IPS-18a (cell line): ENCODE measurements at regions not wholly inside any gene's neighbourhood (a gene's known extent, or its start where the extent isn't known, plus 50 kb on each side); places are given as distances from the start of the nearest gene placed in this dataset.
"Not testable (repeated sequence)": the region's sequence is repeated elsewhere in the genome, so short reads cannot be mapped to it uniquely, and the experiment has no call there.

Experiments
- H3K27ac ChIP-seq: one replicate; pipeline ENCODE4 v1.5.1; 2013; ENCODE audit warnings: low read length
- H3K27me3 ChIP-seq: one replicate; pipeline ENCODE4 v1.6.1; 2013; ENCODE audit warnings: mild to moderate bottlenecking, low read length; ENCODE audit not compliant: control insufficient read depth, insufficient read depth
- H3K36me3 ChIP-seq: one replicate; pipeline ENCODE4 v1.6.1; 2013; ENCODE audit warnings: low read depth, low read length; ENCODE audit not compliant: control insufficient read depth
- H3K4me1 ChIP-seq: one replicate; pipeline ENCODE4 v1.6.1; 2013; ENCODE audit warnings: low read depth, low read length; ENCODE audit not compliant: control insufficient read depth
- H3K4me3 ChIP-seq: one replicate; pipeline ENCODE4 v1.5.1; 2013; ENCODE audit warnings: low read length
- H3K9ac ChIP-seq: one replicate; pipeline ENCODE4 v1.6.1; 2013; ENCODE audit warnings: mild to moderate bottlenecking, low read length, moderate library complexity
- H3K9me3 ChIP-seq: one replicate; pipeline ENCODE4 v1.6.1; 2013; ENCODE audit warnings: low read depth, low read length; ENCODE audit not compliant: control insufficient read depth

DNA sequence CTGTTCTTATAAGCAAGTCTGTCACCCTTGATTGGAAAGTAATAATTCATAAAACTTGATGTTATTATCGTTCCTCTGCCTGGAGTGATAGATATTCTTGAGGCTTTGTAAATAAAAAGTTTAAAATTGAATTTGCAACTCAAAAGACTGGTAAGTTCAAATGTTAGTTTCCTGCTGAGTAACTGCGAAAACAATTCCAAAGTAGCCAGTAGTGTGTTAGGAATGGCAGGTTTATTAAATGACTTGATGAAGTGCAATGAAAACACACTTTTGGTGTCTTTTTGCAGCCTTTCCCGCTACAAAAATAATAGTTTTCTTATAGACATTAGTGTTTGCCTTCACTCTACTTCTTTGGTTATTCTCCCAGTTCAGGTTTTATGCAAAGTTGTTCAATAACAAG, 299.3 kb downstream of the DLEU7 start:
- Histone ChIP-seq H3K27me3 (no peaks in the 10 kb centered on the region), H3K36me3 (no peaks in the 10 kb centered on the region), H3K9ac (no peak overlapping the region), H3K4me1 (peaks cover 23% of the 10 kb centered on the region), H3K9me3 (no peaks in the 10 kb centered on the region), H3K27ac (no peak overlapping the region), H3K4me3 (no peak overlapping the region)

- H3K9ac ChIP-seq, H3K27ac ChIP-seq, H3K9me3 ChIP-seq, H3K36me3 ChIP-seq, H3K4me3 ChIP-seq, H3K27me3 ChIP-seq: not testable (repeated sequence)
- peaks cover 23% of the 10 kb centered on the region for H3K4me1 ChIP-seq
These were observed 296.3 kb downstream of the DLEU7 start for GRCh38 chr13:50547175-50547574.

- Histone ChIP-seq H3K4me3 (no peak overlapping the region), H3K27ac (no peak overlapping the region), H3K9ac (no peak overlapping the region), H3K4me1 (peaks cover 12% of the 10 kb centered on the region), H3K9me3 (no peaks in the 10 kb centered on the region), H3K36me3 (no peaks in the 10 kb centered on the region), H3K27me3 (no peaks in the 10 kb centered on the region)
These were observed 294.9 kb downstream of the DLEU7 start for GRCh38 chr13:50548586-50548985.

GRCh38 chr13:50549221-50549942, 294.1 kb downstream of the DLEU7 start:
- Histone ChIP-seq H3K27ac (no peak overlapping the region), H3K27me3 (no peaks in the 10 kb centered on the region), H3K9ac (no peak overlapping the region), H3K4me3 (no peak overlapping the region), H3K4me1 (peaks cover 5% of the 10 kb centered on the region), H3K9me3 (no peaks in the 10 kb centered on the region), H3K36me3 (no peaks in the 10 kb centered on the region)

DNA sequence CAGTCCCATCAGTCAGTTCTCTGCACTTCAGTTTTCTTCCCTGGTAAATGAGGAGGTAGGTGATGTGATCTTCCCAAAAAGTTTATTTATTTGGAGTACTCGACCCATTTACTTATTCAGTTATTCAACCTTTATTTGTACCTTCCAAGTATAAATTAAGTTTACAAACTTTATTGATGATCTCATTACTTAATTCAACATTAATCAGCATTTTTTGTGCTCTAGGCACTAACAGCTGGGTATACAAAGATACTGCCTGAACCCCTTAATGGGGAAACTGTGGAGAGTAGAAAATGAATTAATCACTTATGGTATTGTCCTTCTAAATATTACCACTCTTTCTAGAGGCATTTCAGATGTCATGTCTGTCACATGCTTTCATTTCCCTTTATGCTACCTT, 293.3 kb downstream of the DLEU7 start:
- no peak overlapping the region for H3K27ac ChIP-seq
- no peak overlapping the region for H3K9ac ChIP-seq
- no peaks in the 10 kb centered on the region for H3K27me3 ChIP-seq
- no peak overlapping the region for H3K4me3 ChIP-seq
- no peaks in the 10 kb centered on the region for H3K36me3 ChIP-seq
- no peaks in the 10 kb centered on the region for H3K4me1 ChIP-seq
- no peaks in the 10 kb centered on the region for H3K9me3 ChIP-seq

GRCh38 chr13:50552424-50552966, 291.0 kb downstream of the DLEU7 start:
- no peaks in the 10 kb centered on the region for H3K4me1 ChIP-seq

GRCh38 chr13:50561739-50562138, 281.8 kb downstream of the DLEU7 start:
- H3K27ac ChIP-seq = no peak overlapping the region
- no peaks in the 10 kb centered on the region for H3K4me1 ChIP-seq
- no peaks in the 10 kb centered on the region for H3K36me3 ChIP-seq
- H3K27me3 ChIP-seq = no peaks in the 10 kb centered on the region
- H3K4me3 ChIP-seq = no peak overlapping the region
- no peak overlapping the region for H3K9ac ChIP-seq
- H3K9me3 ChIP-seq = no peaks in the 10 kb centered on the region

More at GRCh38 chr13:50552424-50552966, 291.0 kb downstream of the DLEU7 start:
- H3K9me3 ChIP-seq = no peaks in the 10 kb centered on the region
- no peak overlapping the region for H3K27ac ChIP-seq
- no peak overlapping the region for H3K9ac ChIP-seq
- no peak overlapping the region for H3K4me3 ChIP-seq
- no peaks in the 10 kb centered on the region for H3K27me3 ChIP-seq
- no peaks in the 10 kb centered on the region for H3K36me3 ChIP-seq

- Histone ChIP-seq H3K4me3 (no peak overlapping the region), H3K9ac (no peak overlapping the region), H3K27me3 (no peaks in the 10 kb centered on the region), H3K9me3 (no peaks in the 10 kb centered on the region), H3K4me1 (no peaks in the 10 kb centered on the region), H3K27ac (no peak overlapping the region), H3K36me3 (no peaks in the 10 kb centered on the region)
These were observed 276.8 kb downstream of the DLEU7 start for GRCh38 chr13:50566646-50567045.

- Histone ChIP-seq H3K27me3 (no peaks in the 10 kb centered on the region), H3K36me3 (no peaks in the 10 kb centered on the region), H3K9ac (no peak overlapping the region), H3K4me1 (no peaks in the 10 kb centered on the region), H3K4me3 (no peak overlapping the region), H3K27ac (no peak overlapping the region), H3K9me3 (no peaks in the 10 kb centered on the region)
These were observed 271.4 kb downstream of the DLEU7 start for GRCh38 chr13:50572129-50572528.

GRCh38 chr13:50573066-50573465, 270.4 kb downstream of the DLEU7 start:
- Histone ChIP-seq H3K27me3 (no peaks in the 10 kb centered on the region), H3K4me1 (no peaks in the 10 kb centered on the region), H3K9me3 (no peaks in the 10 kb centered on the region), H3K4me3 (no peak overlapping the region), H3K27ac (no peak overlapping the region), H3K36me3 (no peaks in the 10 kb centered on the region), H3K9ac (no peak overlapping the region)

DNA sequence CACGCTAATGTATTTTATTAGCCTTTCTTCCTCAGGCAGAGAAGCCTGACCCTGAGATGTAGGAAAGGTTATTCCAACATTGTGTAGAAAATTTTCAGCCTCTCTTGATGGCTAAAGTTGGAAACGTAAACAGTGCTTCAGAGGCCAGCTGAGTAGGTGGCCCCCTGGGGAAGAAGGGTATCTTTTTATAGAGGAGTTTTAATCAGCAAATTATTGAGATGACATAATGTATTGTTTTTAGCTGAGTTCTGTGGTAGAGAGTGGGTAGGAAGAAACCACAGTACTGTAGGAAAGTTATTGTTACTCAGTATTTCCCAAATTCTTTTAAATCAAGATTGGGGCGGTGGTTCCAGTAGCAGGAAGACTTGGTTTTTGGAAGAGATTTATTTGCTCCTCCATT, 268.8 kb downstream of the DLEU7 start:
- Histone ChIP-seq H3K36me3 (no peaks in the 10 kb centered on the region), H3K27ac (no peak overlapping the region), H3K4me1 (no peaks in the 10 kb centered on the region), H3K9me3 (no peaks in the 10 kb centered on the region), H3K27me3 (no peaks in the 10 kb centered on the region), H3K9ac (no peak overlapping the region), H3K4me3 (no peak overlapping the region)

DNA sequence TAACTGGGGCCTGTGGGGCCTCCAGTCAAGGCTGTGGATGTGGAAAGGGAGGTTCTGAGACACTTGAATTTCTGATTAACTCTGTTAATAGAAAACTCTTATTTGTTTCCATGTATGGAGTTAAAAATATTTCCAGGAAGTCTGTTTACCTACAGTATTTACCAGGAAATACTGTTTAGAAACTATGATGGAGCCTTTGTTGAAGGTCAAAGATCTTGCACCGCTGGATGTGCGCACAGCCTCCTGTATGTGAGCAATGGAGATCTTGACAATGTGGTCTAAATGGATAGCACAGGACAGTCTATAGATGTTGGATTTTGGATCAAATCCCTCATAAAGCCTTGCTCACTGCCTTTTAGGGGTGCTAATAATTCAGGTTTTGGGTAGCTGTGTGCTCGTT, 268.4 kb downstream of the DLEU7 start:
- H3K27ac ChIP-seq = no peak overlapping the region
- no peak overlapping the region for H3K4me3 ChIP-seq
- no peaks in the 10 kb centered on the region for H3K9me3 ChIP-seq
- no peaks in the 10 kb centered on the region for H3K36me3 ChIP-seq
- H3K9ac ChIP-seq = no peak overlapping the region
- no peaks in the 10 kb centered on the region for H3K4me1 ChIP-seq
- no peaks in the 10 kb centered on the region for H3K27me3 ChIP-seq
